GM21367 (cell line): ENCODE measurements at regions not wholly inside any gene's neighbourhood (a gene's known extent, or its start where the extent isn't known, plus 50 kb on each side); places are given as distances from the start of the nearest gene placed in this dataset.
"Not testable (repeated sequence)": the region's sequence is repeated elsewhere in the genome, so short reads cannot be mapped to it uniquely, and the experiment has no call there.

ENCODE experiments used
- ATAC-seq: cut with Tn5 transposase; IDR thresholded peaks from one replicate; pipeline ENCODE4 v1.9.1; 2021; ENCODE audit not compliant: unreplicated experiment

GRCh38 chr5:174462129-174462528, 262.3 kb upstream of the MSX2 start:
- ATAC-seq: no peak

DNA sequence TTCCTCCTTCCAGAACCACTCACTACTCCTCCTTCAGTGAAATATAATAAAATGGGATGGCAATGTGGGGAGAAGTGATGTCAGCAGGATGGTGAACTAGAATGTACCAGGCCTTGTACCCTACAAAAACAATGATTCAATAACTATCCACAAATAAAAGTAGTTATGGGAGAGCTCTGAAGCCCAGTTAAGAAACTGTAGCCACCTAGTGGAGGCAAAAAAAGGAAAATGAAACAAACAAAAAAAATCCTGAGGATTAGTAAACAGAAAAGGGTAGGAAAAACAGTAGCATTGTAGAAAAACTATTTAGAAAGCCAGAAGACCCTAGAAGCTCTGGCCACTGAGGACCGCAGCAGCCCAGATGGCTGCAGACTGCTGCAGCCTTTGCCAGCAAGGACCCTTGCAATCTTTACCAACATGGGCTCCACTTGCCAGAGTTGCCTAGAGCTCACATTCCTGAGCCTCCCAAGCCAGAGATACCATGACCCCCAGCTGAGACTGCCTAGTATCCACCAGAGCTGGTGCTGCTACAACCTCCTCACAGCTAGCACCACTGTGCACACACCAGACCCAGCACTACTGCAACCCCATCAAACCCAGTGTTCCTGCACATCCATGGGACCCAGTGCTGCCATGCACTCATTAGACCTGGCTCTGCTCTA, 259.7 kb upstream of the MSX2 start:
- no peak for ATAC-seq

GRCh38 chr5:174471528-174471927, 252.9 kb upstream of the MSX2 start:
- ATAC-seq: not testable (repeated sequence)

DNA sequence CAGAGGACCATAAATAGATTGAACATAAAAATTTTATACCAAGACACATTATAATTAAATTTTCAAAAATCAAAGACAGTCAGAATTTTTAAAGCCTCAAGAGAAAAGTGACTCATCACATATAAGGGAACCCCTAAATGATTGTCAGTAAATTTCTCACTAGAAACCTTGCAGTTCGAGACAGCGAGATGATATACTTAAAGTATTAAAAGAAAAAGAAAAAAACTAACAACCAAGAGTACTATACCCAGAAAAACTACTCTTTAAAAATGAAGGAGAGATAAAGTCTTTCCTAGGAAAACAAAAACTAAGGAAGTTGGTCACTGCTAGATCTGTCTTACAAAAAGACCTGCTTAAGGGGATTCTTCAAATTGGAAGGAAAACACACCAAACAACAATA, 251.4 kb upstream of the MSX2 start:
- ATAC-seq: no peak

GRCh38 chr5:174476001-174476400, 248.4 kb upstream of the MSX2 start:
- ATAC-seq: not testable (repeated sequence)

- ATAC-seq: no peak
Measured at GRCh38 chr5:174479325-174479724, 245.1 kb upstream of the MSX2 start.

GRCh38 chr5:174481737-174482136, 242.6 kb upstream of the MSX2 start:
- no peak for ATAC-seq

GRCh38 chr5:174482607-174483024, 241.8 kb upstream of the MSX2 start:
- no peak for ATAC-seq

- no peak for ATAC-seq
Measured at GRCh38 chr5:174483411-174483810, 241.0 kb upstream of the MSX2 start.

GRCh38 chr5:174489215-174489614, 235.2 kb upstream of the MSX2 start:
- ATAC-seq: no peak

DNA sequence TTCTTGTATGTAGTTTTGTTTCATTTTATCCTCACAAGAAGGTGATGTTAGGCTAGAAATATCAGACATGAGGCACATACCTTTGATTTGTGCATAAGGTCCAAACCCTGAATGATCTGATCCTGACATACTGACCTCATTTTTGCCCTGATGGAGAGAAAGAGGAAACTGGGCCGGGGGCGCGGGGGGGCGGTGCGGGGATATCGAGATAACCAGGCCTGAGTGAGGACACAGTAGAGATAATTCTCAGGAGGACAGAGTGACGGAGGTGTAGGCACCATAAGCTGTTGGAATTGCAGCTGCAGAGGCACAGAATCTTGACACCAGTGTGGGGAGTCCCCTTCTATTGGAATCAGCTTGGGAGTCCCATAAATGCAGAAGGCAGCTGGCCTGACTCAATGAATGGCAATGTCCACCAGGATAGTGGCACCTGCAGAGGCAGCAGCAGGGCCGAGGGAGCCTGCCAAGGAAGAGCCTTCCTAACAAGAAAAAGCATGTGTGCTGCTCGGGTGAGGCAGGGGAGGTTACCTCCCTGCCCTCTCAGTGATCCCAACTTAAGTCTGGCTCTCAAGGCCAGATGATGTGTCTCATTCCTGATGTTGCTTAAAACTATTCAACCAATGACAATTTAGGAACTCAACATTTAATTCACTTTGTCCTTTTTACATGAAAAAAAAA, 234.3 kb upstream of the MSX2 start:
- ATAC-seq: no peak

GRCh38 chr5:174490728-174491127, 233.7 kb upstream of the MSX2 start:
- ATAC-seq: no peak

DNA sequence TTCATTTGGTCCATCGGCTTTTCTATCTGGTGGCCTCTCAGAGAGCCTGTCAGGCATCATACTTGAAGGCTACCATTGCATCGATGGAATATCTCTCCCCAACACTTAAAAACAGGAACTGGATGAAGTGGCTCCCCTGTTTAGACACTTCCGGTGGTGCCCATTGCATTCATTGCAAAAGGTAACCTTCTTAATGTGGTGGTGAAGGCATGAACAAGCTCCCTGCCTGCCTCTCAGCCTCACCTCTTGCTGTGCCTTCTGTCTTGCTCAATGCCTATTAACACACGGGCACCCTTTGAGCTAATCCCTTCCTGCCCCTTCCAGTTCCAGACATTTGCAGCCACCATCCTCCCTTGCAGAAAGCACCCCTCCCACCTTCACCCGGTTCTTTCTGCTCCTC, 233.1 kb upstream of the MSX2 start:
- no peak for ATAC-seq

DNA sequence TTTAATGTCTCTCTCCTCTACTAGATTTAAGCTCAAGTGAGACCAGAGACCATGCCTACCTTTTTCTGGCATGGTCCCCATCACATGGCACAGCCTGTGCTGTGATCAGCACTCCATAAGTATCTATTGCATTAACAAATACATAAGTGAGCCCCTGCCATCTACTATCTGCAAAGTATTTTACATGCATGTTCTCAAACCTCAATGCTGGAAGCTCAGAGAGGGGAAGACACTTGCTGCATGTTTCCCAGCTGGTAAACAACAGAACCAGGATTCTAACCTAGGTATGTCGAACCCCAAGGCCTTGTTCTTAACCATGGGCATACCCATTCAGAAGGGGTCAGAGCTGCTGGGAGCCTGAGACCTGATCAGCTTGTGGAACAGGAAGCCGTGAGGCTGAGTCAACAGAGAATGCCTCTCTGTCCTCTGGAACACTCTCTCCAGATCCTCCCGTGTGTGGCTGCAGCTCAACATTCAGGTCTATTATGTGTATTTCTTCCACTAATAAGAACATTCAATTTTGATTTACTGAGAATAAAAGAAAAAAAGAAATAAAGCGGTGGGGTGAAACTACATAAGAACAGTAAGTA, 232.5 kb upstream of the MSX2 start:
- no peak for ATAC-seq

DNA sequence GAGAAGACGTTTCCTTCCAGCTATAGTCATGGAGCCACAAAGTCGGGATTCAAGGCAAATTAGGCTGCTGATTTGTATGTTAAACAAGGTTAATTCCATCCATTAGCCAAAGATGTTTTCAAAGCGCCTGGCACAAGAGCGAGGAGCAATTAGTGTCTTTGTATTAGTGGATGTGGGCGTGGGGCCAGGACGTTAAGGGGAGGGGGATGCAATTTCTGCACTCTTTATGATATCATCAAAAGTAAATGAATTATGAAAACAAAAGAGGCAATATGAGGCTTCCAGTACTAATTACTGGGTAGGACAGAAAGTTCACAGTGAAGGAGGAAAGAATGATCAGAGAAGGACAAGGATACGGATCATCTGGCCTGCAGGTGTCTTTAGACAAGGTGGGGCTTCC, 230.9 kb upstream of the MSX2 start:
- ATAC-seq: no peak

GRCh38 chr5:174497939-174498338, 226.4 kb upstream of the MSX2 start:
- not testable (repeated sequence) for ATAC-seq

DNA sequence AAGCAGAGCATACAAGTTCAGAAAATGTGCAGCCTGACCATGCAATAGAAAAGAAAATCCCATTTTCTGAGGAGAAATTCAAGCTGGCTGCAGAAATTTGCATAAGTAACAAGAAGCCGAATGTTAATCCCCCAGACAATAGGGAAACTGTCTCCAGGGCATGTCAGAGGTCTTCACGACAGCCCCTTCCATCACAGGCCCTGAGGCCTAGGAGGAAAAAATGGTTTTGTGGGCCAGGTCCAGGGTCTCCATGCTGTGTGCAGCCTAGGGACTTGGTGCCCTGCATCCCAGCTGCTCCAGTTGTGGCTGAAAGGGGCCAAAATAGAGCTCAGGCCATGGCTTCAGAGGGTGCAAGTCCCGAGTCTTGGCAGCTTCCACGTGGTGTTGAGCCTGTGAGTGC, 225.8 kb upstream of the MSX2 start:
- ATAC-seq: not testable (repeated sequence)

GRCh38 chr5:174500636-174501035, 223.7 kb upstream of the MSX2 start:
- no peak for ATAC-seq

DNA sequence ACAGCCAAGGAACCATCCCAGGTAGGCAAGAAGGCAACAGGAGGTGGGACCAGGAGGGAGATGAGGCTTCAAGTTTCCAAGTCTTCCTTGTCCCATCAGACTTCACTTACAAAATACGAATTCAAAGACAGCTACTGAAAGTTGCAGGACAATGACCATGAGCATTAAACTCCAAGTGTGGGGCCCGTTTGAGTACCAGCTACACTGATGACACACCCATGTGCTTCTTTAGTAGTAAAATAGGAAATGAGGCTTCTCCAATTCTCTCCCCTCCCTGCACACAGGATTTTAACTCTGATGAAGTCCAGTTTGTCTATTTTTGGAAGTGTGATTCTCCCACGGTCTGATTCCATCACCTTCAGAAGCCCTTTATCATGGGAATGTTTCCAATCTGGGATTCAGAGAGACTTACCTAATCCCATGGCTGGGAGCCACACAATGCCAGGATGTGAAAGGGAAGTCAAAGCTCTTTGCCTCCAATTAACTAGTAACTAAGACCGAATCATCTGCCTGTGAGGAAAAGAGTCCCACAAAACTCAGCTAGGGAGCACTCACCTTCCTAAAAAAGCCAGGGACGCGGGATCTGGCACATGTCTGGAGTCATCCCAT, 222.8 kb upstream of the MSX2 start:
- no peak for ATAC-seq

DNA sequence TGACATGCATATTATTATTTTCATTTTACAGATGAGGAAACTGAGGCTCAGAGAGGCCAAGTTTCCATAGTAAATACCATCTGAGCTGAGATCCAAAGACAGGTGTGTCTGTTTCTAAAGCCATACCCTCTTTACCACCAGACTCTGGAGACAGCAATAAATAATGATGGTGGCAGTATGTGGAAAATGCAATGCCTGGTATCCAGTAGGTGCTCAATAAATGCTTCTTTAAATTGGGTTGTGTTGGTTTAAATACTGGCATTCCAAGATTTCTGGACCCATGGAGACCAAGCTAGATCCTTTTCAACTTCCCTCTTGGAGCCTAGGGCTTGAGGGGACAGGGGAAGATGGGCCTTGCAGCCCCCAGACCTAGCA, 221.3 kb upstream of the MSX2 start:
- ATAC-seq: no peak

DNA sequence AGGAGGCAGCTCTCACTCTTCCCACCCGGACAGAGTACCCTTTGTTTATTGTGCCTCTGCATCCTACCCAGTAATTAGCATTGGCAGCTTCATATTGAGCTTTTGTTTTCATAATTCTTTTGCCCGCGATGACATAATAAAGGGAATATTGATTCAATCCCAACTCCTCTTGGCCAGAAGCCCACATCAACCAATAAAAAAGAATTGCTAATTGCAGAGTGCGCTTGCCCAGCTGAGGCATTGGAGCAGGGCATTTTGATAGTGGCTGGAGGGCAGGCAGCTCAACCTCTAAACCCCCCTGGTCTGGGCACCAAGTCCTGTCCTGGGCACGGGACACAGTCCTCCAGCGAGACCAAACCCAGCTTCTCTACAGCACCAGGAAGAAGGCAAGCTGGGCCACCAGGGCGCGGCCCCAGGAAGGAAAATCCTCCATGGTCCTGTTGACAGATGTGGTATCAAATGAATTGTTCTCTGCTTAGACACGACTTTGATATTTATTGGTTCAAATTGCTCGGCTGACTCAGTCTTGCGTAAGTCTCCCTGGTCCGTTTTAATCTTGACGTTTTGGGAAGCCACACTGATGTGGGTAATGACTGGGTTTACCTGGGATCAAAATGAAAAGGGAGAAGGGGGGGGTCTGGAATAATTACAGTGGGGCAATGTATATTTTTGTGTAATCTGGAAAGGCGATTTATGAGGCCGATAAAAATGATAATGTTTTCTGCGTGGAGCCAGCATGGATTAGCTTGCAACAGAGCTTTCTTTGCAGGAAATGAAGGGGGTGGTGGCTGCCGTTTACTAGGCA, 220.7 kb upstream of the MSX2 start:
- no peak for ATAC-seq
